ENCODE measurements at regions not wholly inside any gene's neighbourhood (a gene's known extent, or its start where the extent isn't known, plus 50 kb on each side); places are given as distances from the start of the nearest gene placed in this dataset.
"Not testable (repeated sequence)": the region's sequence is repeated elsewhere in the genome, so short reads cannot be mapped to it uniquely, and the experiment has no call there.

DNA sequence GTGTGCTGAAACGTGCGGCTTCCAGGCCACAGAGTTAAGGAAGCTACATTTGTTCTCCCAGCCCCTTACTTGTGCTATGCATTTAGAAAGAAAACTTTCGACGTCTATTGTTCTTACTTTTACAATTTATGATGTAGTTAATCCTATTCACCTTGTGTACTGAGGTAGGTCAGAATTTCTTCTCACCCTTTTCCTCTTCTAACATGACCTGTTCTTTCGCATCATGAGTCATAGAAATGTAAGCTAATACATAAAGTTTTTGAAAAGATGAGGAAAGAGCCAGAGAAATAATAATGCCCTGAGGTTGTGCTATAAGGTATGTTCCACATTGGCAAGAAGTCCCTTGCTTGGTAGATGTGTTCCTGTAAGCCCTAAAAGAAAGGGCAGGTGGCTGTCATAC lies 298.3 kb downstream of the TRIML1 start:
- no peak for DNase-seq (ENCODE audit: low read depth)

DNA sequence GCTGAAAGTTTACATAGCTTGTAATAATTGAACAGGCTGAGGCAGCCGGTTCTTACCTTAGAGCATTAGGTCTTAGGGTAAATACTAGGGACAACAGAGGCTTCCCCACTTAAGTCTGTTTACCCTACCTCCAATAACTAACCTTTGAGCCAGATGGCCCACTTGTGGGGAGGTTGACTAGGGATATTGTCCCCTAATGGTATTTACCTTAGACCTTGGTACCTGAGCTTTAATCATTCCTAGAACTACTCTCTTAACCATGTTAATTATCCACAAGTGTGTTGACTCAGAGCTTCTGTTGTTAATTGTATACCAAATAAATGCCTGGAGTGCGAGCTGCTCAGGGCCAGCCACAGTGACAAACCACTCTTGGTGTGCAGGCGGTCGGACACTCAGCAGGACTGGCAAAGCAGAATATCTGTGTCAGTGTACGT lies 299.2 kb downstream of the TRIML1 start:
- not testable (repeated sequence) for DNase-seq (ENCODE audit: low read depth)

DNA sequence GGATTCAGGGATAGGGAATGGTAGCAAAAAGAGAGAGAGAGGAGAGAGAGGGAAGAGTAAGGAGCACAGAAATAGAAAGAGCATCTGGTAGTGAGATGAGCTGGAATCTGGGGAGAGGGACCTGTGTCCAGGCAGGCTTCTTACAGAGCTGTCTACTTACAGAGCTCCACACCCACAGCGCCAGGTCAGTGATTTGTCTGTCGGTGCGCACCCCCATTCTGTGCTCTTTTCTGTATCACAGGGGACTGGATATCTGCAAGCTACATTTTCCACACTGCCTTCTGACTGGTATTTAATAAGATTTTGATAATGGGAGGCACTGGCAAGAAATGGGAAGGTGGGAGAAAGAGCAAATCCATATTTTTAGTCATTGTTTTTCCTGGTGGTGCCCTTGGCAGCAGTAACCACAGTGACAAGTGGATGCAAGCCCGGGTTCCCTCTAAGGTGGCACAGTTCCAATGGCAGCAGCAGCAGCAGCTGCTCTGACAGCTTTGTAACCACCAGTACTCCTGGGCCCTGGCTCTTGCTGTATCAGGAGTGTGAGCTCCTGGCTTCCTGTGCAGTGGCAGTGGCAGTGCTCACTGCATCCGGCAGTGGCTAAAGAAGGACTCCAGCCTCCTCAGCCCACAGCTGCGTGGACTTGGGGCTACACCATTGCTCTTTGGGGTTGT lies 300.5 kb downstream of the TRIML1 start:
- DNase-seq (ENCODE audit: low read depth), result no peak

DNA sequence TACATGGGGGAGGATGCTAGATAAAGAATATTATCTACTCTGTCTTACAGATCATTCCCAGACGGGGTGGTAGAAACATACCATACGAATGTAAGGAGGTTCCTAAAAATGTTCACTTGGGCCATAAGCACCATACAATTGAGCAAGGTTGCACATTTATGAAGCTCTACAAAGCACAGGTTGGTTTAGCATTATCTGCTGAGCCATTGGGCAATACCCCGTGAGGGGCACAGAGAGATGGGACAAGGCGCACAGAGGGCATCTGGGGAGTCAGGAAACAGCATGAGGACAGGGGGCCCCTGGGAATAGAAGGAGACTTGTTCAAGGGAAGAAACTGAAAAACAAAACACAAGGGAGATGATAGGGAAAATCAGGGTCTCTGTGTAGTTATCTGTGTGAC lies 305.3 kb downstream of the TRIML1 start:
- no peak for DNase-seq (ENCODE audit: low read depth)

DNA sequence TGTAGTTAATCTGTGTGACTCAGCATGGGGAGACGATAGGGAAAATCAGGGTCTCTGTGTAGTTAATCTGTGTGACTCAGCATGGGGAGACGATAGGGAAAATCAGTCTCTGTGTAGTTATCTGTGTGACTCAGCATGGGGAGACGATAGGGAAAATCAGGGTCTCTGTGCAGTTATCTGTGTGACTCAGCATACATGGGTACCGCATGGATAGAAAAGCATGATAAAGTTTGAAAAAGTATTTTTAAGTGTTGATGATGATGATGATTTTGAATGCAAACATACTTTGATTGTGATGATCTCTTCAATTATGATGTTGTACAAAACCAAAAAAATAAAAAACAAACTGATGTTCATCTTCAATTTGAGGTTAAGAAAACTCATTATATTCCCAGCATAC lies 309.8 kb downstream of the TRIML1 start:
- DNase-seq (ENCODE audit: low read depth), result not testable (repeated sequence)

DNA sequence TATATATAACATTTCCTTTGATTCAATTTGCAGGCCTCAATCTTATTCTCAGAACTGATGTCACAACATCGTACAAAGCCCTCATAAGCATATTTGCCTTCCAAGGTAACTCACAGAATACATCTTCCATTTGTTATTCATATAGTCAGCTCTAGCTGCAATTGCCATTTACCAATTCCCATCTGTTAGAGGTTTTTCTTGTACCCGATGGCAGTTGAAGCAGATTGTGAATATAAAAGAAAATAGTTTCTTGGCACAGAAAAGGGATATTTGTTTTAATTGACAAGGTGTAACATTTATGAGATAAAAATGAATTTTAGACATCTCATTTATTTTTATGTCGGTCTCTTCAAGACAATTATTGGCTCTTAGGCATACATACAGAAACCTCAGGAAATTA lies 311.3 kb downstream of the TRIML1 start:
- DNase-seq (ENCODE audit: low read depth), result no peak

DNA sequence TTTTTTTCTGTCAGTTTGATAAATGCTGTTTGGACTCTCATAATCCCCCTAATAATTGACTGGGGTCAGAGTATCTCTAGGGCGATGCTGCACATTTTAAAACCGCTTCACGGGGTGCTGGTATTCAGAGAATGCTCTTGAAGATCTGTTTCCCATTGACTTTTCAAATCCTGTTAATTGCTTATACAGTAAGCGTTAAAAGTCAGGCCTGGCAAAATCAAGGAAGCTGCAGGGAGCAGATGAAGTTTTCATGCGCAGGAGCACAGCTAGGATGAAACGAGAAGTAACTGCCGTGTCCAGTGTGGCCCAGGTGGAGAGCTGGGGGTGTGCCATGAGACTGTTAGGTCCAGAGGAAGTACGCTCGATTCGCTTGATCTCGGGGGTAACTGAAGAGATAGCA lies 312.9 kb downstream of the TRIML1 start:
- DNase-seq (ENCODE audit: low read depth), result no peak

DNA sequence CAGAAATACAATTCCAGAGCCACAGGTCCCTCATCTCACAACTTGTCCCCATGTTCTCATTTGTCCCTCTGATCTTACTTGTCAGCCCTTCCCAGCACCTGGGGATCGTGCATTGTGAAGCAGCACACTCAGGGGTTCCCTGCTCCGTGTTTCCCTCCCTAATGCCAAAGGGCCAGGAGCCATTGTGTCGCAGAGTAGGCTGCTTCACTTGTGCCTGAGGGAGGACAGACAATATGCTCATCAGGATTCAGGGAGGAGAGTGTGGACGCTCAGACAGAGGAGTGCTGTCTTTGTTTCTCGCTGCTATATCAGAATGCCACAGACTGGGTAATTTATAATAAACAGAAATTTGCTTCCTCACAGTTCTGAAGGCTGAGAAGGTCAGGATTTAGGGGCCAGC lies 315.3 kb downstream of the TRIML1 start:
- no peak for DNase-seq (ENCODE audit: low read depth)

DNA sequence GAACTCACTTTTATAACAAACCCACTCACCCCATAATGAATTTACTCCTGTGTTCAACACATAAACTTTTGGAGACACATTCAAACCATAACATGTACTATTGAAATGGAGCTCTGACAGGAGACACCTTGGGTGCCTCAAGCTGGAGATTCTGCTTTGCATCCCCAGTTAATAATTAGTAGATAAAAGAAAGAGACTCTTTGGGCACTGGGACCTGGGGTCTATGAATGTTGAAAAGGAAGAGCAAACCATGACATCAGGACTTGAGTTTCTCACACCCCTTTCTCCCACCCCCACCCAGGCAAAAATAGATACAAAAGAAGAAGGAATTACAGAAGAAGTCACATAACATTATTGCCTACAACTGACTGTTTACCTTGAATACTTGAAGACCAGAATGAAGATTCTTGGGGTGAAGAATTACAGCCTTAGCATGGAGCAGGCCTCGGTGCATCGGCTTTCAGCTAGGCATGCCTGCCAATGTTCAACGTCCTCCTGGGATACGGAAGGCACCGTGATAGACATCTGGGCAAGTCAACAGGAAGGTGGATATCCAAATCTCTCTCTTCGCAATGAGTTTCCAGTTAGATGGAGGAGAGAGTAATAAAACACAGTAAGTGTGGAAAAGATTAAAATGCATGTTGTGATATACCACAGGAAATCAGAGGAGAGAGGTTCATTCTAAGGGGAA lies 316.0 kb downstream of the TRIML1 start:
- DNase-seq (ENCODE audit: low read depth), result no peak

DNA sequence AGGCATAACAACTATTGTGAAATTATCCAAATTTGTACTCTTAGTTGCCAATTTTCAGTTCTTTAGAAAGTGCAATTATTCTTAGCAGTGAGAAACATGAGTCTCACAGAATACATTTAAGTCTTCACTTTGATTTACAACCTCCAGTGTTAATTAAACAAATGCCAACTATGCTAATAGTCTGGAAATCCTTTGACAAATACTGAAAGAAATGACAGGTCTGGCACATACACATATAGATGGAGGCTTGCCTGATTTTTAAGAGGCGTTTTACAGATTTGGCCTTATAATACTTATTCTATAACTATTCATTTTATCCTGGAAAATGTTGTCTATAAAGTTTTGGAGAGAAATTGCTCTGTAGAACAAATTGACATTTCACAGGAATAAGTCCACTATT lies 320.1 kb downstream of the TRIML1 start:
- no peak for DNase-seq (ENCODE audit: low read depth)

DNA sequence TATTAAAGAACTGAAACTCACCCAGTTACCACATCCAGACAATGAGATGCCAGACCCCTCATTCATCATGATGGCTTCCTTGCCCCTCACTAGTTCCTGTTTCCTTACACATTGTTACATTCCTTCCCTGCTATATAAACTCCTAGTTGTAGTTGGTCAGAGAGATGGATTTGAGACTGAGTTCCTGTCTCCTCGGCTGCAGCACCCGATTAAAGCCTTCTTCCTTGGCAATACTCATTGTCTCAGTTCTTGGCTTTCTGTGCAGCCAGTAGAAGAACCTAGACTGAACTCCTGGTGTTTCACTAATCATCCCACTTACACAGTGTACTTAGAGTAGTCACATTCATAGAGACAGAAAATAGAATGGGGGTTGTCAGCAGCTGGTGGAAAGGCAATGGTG lies 324.7 kb downstream of the TRIML1 start:
- DNase-seq (ENCODE audit: low read depth), result no peak

DNA sequence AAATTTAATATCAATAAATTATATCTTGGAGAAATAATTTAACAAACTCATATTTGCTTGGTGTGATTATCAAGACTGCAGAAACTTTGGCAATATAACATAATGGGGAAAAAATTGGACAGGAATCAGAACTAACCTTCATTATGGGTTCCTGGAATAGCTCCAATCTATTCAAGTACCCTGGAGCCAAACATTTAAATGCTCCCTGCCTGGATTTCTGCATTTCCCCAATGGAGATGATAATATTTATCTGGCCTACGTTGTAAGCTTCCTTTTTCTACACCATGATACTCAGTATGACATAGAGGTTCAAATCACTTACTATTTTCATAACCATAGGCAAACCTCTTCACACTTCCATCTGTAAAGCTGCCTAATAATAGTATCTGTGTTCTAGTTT lies 326.8 kb downstream of the TRIML1 start:
- DNase-seq (ENCODE audit: low read depth), result no peak

DNA sequence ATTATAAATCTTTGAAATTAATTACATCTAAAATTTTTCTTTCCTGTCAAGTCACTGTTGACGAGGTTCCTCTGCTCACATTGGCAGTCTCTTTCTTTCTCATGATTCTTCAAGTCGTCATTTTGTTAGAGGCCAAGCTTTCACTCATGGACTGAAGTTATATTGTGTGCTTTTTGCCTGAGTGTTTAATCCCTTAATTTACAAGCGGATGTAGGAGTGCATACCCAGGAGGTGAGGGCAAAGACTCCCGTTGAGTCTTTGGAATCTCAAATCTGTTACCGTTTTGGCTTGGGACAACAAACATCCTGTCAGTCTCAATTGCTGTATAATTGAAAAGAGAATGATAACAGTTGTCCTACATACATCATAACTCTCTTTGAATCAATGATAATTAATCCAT lies 345.0 kb downstream of the TRIML1 start:
- no peak for DNase-seq (ENCODE audit: low read depth)

DNA sequence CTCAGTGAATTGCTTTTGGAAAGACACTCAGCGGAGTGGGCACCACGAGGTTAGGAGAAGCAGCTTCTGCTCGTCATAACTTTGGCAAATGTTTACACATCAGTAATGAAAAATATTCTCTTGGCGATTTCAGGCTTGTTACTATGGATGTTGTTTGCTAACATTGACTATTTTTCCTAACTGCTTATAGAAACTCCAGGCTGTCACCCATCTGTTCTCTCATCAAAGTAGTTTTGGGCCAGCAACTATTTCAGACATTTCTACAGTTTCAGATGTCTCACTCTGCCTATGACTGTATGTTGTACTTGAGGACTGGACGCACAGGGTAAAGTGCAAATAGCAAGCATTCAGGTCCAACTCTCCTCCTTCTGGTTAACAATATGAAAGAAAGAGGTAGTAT lies 346.7 kb downstream of the TRIML1 start:
- DNase-seq (ENCODE audit: low read depth), result no peak

DNA sequence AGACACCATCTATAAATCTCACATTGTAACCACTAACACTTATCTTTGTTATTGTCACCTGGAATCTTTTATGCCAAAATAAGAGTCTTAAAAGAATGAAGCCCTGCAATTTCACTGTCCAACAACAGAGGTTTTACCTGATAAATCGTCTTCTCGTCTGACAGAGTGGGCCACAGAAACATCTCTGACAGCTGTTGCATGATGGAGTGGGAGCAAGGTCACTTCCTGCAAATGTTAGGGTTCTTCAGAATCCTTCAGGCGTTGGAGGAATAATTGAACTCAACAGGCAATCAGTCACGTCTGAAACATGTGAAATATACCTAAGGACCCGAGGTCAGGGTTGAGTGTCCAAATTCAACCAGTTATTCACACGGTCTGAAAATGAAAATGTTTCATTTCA lies 353.6 kb downstream of the TRIML1 start:
- DNase-seq (ENCODE audit: low read depth), result no peak

DNA sequence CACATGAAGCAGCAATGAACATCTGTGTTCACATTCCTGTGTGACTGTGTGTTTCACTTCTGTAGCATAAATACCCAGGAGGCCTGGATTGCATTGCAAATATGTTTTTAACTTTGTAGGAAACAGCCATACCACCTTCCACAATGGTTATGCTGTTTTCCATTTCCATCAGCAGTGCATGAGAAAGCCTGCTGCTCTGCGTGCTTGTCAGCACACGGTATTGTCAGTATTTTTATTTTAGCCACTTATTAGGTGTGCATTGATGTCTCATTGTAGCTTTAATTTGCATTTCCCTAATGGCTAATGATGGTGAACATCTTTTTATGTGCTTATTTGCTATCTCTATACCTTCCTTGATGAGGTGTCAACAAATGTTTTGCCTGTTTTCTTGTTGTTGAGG lies 355.9 kb downstream of the TRIML1 start:
- DNase-seq (ENCODE audit: low read depth), result no peak

DNA sequence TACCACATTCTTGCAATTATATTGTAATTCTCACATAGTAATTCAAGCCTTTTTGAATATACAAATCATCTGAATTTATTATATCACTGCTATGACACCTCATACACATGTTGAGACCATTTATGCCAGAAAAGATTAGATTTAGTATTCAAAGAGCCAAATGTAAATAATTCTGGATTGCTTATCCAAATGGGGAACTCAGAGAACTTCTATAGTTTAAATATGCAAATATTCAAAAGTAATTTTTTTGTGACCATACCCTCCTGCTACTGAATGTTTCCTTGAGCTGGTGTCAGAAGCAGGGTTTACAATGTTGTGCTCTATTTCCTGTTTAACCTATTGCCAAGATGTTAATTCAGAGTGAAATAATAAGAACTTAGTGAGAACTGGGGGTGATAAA lies 372.2 kb downstream of the TRIML1 start:
- DNase-seq (ENCODE audit: low read depth), result no peak

DNA sequence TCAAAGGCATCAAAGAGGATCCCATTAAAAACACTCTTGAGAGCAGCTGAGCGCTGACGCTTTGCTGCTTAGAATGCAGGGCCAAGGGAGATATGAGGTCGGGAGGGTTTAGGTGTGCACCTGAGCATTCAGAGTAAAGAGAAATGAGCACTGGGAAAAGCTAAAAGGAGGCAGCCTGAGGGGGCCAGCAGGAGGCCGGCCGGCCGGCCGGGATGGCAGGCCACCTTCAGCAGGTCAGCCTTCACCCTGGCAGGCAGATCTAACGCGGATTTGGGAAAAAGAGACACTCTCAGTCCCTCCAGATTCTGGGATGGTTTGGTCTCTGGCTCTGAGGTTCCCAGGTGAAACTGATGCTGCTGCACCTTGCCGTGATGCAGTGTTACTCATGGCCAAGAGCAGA lies 393.5 kb downstream of the TRIML1 start:
- DNase-seq (ENCODE audit: low read depth), result no peak

DNA sequence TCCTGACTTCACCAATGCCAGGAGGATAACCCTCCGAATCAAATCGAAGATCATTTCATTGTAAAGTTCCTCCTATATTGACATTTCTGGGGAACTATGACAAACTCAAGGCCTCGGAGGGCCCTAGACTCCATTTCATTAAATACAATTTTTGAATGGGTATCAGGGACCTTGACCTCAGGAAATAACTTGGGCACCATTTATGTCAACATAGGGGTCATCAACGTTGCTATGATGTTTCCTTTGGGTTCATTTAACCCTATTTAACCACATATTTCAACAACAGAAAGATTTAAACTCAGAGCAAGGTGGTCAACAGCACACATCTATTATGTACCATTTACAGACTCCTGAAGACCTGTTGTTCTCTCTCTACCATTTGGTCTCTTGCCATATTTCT lies 395.1 kb downstream of the TRIML1 start:
- DNase-seq (ENCODE audit: low read depth), result no peak

DNA sequence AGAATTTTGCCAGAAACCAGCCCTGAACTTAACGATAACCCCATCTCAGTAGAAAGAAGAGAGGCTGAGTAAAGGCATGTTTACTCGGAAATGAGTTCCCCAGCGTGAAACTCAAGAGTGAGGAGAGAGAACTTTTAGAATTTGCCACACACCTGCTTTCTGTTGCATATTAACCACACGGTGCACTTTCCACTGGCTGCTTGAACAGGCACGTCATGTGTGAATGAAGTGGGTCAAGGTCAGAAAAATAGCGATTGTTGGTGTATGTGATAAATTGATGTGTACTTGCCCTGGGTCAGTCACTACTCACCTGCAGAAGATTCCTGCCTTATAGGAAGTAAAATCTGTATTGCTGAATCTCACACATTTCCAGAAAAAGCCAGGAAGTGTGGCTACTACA lies 395.7 kb downstream of the TRIML1 start:
- no peak for DNase-seq (ENCODE audit: low read depth)

DNA sequence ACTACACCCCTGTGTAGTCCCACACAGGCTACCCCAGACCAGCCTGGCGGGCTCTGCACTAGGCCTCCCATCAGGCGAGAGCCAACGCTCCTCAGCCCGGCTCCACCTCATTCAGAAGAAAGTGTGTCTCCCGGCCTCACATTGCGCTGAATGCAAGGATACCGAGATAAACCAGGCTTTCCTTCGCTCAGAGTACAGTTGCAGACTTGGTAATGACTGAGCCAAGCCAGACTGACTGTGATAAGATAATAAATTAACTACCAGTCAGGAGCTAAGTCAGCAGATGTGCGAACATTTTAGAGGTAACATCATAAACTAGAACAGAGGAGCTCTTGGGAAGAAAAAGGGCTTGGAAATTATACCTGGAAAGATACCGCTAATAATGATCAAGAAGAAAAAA lies 397.6 kb downstream of the TRIML1 start:
- no peak for DNase-seq (ENCODE audit: low read depth)

DNA sequence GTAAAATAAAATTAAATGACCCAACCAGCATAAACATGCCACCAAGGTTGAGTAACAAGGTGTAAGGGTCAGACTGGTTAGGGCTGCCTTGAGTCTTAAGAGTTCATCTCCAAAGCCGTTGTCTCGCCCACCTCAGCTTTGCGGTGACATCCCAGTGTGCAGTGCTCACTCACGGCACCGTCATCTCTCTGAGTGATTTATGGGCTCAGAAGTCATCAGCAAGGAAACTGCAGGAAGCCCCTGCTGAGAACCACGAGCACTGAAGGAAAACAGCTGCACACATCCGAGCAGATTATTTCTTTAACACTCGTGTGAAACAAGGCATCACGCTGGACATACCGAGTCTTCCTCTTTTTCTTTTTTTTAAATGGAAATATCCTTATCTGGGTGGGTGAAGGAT lies 411.1 kb downstream of the TRIML1 start:
- no peak for DNase-seq (ENCODE audit: low read depth)

DNA sequence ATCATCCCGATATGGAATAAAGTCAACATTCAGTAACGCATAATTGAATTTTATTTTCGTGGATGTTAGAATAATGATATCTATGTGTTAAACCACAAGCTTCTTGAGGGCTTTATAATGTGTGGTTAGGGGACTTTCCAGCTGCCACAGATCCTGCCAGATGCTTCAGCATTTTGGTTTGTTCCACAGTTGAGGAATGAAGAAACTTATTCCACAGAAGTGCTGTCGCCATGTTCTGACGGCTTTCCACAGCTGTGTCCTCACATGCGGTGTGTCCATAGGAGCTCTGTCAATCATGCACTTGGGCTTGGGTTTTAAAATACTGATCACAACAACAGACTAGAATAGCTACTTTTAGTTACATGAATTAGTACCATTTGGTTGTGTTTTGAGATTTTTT lies 411.9 kb downstream of the TRIML1 start:
- no peak for DNase-seq (ENCODE audit: low read depth)

DNA sequence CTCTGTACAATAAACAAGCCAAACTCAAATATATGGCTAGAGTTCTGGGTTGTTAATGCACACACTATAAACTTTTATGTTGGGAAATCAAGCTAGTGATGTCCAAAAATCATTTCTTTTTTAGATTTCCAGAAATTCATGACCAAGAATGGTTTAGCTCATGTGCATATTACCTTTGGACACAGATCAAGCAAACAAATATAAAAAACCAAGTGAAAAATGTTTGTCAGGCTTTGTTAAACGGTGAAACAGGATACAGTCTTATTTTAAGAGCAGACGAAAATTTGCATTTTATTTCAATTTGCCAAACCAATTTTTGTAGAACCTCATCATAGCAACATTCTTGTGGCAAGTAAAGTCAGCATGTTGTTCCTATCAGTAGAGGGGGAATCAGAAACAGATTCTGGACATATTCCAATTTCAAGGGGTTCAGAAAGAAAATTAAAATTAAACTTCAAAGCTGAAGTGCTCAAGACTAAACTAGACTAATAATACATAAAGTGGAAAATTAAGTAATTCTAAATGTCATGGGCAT lies 413.6 kb downstream of the TRIML1 start:
- no peak for DNase-seq (ENCODE audit: low read depth)

All from fibroblast of the conjunctiva (primary cell).